Fibroblast of lung (primary cell): ENCODE measurements at regions not wholly inside any gene's neighbourhood (a gene's known extent, or its start where the extent isn't known, plus 50 kb on each side); places are given as distances from the start of the nearest gene placed in this dataset.

ENCODE experiments used
- EZH2 ChIP-seq: IDR thresholded peaks from 2 replicates; pipeline ENCODE4 v1.5.1; 2012; ENCODE audit warnings: low read length, control low read depth, mild to moderate bottlenecking; ENCODE audit errors: missing control alignments
- TF ChIP-seq, protein P1 (sequence below), 2 donors: IDR thresholded peaks in 1 of 2; conservative IDR thresholded peaks in 1 of 2; 1 replicate in 1 of 2; 2 replicates in 1 of 2; pipeline ENCODE4 v1.5.1; 2011 to 2012; ENCODE audit warnings: low read length in 2 of 2, control low read depth in 1 of 2, inconsistent platforms in 1 of 2, low read depth in 1 of 2, mild to moderate bottlenecking in 1 of 2

DNA sequence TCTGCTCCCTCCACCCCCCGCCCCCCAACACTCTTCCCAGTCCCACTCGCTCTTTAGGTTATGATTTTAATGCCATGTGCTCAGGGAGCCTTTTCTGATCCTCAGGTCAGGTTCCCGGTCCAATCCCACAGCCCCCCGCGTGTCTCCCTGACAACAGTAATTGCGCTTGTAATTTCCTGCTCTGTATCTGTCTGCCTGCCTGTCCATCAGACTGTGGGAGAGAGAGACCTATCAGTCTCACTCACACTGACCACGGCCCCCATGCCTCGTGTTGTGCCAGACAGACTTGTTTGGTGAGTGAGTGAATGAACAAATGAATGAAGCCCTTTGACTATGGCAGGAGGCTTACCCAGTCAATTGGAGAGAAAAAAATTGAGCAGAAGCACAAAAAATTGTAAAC is 50.8 kb upstream of the ECE1 start:
- TF ChIP-seq, protein P1, sequence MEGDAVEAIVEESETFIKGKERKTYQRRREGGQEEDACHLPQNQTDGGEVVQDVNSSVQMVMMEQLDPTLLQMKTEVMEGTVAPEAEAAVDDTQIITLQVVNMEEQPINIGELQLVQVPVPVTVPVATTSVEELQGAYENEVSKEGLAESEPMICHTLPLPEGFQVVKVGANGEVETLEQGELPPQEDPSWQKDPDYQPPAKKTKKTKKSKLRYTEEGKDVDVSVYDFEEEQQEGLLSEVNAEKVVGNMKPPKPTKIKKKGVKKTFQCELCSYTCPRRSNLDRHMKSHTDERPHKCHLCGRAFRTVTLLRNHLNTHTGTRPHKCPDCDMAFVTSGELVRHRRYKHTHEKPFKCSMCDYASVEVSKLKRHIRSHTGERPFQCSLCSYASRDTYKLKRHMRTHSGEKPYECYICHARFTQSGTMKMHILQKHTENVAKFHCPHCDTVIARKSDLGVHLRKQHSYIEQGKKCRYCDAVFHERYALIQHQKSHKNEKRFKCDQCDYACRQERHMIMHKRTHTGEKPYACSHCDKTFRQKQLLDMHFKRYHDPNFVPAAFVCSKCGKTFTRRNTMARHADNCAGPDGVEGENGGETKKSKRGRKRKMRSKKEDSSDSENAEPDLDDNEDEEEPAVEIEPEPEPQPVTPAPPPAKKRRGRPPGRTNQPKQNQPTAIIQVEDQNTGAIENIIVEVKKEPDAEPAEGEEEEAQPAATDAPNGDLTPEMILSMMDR (conservative IDR thresholded peaks at IDR 0.05 in 1 of 2, IDR thresholded peaks at IDR 0.05 in 1 of 2; ENCODE audit: low read depth in 1 of 2, low read length in 2 of 2) = no peak
- no peak for TF ChIP-seq EZH2
